Right lobe of liver (tissue), 4 donors: ENCODE measurements at regions not wholly inside any gene's neighbourhood (a gene's known extent, or its start where the extent isn't known, plus 50 kb on each side); places are given as distances from the start of the nearest gene placed in this dataset.

Experiments used
- POLR2A ChIP-seq: fragments of 450-650 bp; IDR thresholded peaks from one replicate; pipeline ENCODE4 v1.6.1; 2017; ENCODE audit warnings: antibody characterized with exemption, mild to moderate bottlenecking
- TF ChIP-seq, protein P1 (sequence below), 4 donors: fragments of 200-600 bp in 3 of 4; fragments of 450-650 bp in 1 of 4; IDR thresholded peaks; one replicate each; pipeline versions ENCODE4 v1.5.1 to v1.8.0; 2016 to 2022; ENCODE audit warnings: antibody characterized with exemption in 4 of 4, mild to moderate bottlenecking in 2 of 4
- donor health status: DM: no; HTN: no; CAD: no.
- donor health status: DM: no; HTN: no; CAD: no.
- donor health status: DM: no; HTN: yes; CAD: no.

DNA sequence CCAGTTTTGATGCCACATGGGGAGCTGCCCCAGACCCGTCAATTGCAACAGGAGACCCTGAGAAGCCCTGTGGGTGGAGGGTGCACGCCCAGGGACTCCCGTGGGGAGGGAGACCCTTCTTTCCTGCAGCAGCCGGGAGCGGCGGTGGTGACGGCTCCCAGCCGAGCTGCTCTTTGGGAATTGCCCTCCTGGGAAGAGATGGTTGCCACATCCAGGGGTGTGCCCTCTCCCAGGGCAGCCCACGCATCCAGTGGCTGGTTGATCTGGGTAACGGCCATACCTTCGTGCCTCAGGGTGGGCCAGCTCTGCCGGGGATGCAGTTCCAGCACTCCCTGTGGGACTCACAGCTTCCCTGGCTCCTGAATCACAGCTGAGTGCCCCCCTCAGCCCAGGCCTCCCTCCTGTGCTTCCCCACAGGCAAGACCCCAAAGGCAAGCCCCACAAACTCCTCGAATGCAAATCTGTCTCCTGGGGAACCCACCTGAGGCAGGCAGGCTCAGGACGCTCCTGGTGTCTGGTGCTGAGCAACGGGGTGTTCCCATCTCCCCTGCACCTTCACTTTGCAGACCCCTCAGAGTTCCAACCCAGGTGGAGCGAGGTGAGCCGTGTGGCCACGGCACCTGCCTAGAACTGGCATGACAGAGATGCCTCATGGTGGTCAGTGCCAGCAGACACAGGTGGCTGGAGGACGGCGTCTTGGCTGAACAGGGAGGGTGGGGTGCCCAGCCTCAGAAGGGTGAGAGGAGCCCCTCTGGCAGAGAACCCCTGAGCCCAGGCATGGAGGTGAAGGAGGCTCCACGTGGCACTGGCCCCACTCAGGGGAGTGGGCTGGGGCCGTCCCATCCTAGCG is 1027.4 kb downstream of the BRD1 start:
- TF ChIP-seq, protein P1, sequence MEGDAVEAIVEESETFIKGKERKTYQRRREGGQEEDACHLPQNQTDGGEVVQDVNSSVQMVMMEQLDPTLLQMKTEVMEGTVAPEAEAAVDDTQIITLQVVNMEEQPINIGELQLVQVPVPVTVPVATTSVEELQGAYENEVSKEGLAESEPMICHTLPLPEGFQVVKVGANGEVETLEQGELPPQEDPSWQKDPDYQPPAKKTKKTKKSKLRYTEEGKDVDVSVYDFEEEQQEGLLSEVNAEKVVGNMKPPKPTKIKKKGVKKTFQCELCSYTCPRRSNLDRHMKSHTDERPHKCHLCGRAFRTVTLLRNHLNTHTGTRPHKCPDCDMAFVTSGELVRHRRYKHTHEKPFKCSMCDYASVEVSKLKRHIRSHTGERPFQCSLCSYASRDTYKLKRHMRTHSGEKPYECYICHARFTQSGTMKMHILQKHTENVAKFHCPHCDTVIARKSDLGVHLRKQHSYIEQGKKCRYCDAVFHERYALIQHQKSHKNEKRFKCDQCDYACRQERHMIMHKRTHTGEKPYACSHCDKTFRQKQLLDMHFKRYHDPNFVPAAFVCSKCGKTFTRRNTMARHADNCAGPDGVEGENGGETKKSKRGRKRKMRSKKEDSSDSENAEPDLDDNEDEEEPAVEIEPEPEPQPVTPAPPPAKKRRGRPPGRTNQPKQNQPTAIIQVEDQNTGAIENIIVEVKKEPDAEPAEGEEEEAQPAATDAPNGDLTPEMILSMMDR (IDR thresholded peaks at IDR 0.05): no peak
- no peak for TF ChIP-seq POLR2A
